ENCODE measurements at regions not wholly inside any gene's neighbourhood (a gene's known extent, or its start where the extent isn't known, plus 50 kb on each side); places are given as distances from the start of the nearest gene placed in this dataset.

DNA sequence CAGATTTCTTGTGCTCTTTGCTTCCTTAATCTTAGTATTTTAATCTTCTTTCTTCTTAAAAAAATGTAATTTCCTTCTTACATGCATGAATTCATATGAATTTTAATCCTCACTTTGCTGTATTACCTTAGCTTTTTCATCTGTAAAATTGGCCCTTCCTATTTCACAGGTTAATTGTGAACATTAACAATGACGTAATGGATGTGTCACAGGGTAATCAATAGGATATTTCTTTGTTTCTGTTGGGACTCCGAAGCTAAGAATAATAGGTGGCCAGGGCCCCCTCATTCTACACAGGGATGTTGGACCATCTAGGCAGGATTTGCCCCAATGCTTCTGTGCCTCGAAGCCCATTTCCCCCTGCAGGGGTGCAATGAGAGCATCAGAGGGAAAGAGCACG, 187.4 kb upstream of the NFIB start:
- TF ChIP-seq, protein P1, sequence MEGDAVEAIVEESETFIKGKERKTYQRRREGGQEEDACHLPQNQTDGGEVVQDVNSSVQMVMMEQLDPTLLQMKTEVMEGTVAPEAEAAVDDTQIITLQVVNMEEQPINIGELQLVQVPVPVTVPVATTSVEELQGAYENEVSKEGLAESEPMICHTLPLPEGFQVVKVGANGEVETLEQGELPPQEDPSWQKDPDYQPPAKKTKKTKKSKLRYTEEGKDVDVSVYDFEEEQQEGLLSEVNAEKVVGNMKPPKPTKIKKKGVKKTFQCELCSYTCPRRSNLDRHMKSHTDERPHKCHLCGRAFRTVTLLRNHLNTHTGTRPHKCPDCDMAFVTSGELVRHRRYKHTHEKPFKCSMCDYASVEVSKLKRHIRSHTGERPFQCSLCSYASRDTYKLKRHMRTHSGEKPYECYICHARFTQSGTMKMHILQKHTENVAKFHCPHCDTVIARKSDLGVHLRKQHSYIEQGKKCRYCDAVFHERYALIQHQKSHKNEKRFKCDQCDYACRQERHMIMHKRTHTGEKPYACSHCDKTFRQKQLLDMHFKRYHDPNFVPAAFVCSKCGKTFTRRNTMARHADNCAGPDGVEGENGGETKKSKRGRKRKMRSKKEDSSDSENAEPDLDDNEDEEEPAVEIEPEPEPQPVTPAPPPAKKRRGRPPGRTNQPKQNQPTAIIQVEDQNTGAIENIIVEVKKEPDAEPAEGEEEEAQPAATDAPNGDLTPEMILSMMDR (IDR thresholded peaks at IDR 0.05; ENCODE audit: low read depth, low read length): no peak
- H3K4me3 ChIP-seq (ENCODE audit: low read depth, low read length): no peak overlapping the region

DNA sequence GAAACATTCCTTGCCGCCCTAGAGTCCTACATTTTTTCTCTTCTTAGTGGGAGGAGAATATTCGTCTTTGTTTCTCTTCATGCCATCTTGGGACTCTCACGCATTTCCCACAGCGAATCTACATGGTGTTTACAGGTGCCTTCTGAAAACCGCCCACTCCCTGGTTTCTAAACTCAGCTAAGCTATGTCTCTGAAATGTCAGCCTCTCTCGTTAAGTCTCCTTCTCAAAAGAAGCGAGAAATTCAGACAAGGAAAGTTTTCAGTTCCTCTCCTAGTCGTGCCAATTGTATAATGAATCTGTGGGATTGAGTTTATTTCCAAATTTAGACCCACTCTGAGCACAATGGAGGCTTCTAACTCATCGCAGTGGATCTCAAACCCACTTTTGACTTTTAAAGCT, 186.8 kb upstream of the NFIB start:
- TF ChIP-seq, protein P1 (IDR thresholded peaks at IDR 0.05; ENCODE audit: low read depth, low read length): no peak
- no peak overlapping the region for H3K4me3 ChIP-seq (ENCODE audit: low read depth, low read length)

DNA sequence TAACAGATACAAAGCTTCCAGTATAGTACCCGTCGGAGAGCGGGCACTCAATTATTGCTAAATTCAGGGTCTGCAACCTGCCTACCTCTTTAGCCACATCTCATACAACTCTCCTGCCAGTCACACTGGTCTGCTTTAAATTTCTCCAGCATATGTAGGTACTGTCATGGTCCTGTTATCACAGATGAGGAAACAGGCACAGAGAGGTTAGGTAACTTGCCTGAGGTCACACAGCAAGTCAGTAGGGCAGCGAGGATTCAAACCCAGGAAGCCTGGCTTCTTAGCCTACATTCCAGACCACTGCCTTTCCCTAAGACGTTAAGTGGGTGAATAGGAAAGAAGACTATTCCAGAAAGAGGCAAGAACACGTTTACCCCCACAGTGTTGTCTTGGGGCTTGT, 186.0 kb upstream of the NFIB start:
- TF ChIP-seq, protein P1 (IDR thresholded peaks at IDR 0.05; ENCODE audit: low read depth, low read length): no peak
- H3K4me3 ChIP-seq (ENCODE audit: low read depth, low read length): no peak overlapping the region

DNA sequence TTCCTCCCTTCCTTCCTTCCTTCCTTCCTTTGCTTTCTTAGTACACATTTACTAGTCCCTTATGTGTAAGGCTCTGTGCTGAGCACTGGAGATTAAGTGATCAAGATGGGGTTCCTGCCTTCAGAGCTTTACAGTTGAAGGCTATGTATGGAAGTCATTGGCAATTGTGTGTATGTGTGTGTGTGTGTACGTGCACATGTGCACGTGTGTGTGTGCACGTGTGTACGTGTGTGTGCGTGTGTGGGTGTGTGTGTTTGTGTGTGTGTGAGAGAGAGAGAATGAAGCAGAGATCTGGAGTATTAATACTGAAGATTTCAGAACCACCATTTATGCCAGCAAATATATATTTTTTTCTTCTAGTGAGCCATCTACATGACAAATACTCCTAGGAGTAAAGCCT, 184.9 kb upstream of the NFIB start:
- H3K4me3 ChIP-seq (ENCODE audit: low read depth, low read length): no peak overlapping the region
- TF ChIP-seq, protein P1 (IDR thresholded peaks at IDR 0.05; ENCODE audit: low read depth, low read length): no peak

DNA sequence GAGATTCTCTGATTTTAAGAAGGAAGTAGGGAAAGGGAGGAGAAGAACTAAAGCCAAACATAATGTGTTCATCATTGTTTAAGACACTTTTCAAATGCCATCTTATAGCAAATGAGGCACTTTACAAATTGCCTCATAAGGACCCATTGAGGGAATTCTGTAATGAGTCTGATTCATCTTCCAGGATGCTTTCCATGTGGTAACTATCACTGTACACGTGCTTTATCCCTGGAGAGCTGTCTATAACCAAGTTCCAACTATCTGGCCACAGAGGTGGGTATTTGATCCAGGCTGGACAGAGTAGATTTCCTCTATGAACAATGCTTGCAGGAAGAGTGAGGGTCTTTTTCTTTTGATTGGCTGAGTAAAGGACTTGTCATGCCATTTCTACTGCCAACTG, 183.5 kb upstream of the NFIB start:
- H3K4me3 ChIP-seq (ENCODE audit: low read depth, low read length): no peak overlapping the region
- TF ChIP-seq, protein P1 (IDR thresholded peaks at IDR 0.05; ENCODE audit: low read depth, low read length): no peak

DNA sequence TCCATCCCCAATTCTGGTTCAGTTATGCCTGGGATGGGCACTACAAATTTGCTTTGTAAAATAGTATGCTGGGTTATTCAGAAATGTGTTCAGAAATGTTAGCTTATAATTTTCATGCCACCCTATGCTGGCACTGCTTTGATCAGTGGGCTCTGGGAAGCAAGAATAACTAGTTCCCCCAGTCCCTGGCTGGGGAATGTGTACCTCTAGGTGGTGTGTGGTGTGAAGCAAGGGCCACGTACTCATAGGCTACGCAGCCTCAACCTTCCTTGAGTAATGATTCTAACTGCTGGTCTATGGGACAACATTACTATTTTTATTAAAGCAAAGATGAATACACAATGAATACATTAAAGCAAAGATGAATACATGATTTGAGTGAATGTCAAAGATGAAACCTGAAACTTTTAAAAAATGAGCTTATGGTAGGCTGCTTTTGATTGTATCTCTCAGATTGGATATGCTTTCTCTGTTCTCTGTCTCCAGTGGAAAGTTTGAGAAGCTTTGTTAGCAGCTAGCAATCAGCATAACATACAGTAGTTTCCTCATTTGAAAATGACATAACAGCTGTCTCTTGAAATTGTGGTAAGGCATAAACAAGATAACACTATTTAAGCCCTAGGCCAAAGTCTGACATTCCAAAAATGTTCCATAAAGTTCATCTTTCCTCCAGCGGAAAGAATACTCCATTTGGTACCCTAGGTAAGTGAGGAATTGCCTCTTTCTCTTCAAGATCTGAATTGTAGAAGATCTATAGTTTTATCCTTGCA, 174.7 kb upstream of the NFIB start:
- TF ChIP-seq, protein P1 (IDR thresholded peaks at IDR 0.05; ENCODE audit: low read depth, low read length): no peak
- no peak overlapping the region for H3K4me3 ChIP-seq (ENCODE audit: low read depth, low read length)

DNA sequence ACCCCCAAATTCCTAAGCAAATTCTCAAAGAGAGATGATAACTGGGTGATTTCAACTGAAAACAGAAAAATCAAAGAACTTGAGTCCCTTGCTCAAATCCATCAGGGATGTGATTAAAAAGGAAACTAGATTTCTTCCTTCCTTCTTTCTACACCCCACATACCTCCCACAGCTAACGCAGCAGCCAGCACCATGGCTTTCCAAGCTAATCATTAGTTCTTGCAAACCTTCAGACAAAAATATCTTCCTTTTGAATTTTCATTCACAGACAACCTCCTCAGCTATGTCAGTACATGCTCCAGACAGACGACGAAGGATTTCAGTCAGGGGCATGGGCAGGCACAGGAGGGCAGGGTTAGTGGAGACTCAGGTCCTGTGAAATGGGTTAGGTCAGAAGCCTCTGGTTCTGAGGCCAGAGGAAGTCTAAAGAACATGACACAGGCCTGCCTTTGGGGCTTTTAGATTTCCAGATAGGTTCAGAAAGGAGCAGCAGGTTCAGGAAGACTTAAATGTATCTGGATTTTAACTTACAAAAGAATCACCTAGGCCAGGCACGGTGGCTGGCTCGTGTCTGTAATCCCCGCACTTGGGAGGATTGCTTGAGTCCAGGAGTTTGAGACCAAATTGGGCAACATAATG, 173.7 kb upstream of the NFIB start:
- TF ChIP-seq, protein P1 (IDR thresholded peaks at IDR 0.05; ENCODE audit: low read depth, low read length): no peak
- no peak overlapping the region for H3K4me3 ChIP-seq (ENCODE audit: low read depth, low read length)

Measured in WI38 (cell line).